ENCODE measurements at regions not wholly inside any gene's neighbourhood (a gene's known extent, or its start where the extent isn't known, plus 50 kb on each side); places are given as distances from the start of the nearest gene placed in this dataset.

DNA sequence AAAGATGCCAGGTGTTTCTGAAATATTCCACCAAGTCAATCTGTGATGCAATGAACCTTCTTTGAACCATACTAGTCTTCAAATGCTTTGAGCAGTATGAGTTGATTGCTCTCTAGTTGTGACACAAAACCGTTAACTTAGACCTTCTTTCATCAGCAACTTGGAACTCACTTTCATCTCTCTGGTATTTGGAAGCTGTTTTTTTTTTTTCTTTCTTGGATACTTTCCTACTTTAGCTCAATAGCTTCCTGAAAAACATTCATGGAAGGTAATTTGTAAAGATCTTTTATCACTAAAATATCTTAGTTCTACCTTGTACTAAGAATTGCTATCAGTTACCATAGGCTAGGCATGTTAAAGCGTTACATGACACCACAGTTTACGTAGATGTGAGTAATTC is 1071.9 kb upstream of the CHAC2 start:
- TF ChIP-seq, protein P1, sequence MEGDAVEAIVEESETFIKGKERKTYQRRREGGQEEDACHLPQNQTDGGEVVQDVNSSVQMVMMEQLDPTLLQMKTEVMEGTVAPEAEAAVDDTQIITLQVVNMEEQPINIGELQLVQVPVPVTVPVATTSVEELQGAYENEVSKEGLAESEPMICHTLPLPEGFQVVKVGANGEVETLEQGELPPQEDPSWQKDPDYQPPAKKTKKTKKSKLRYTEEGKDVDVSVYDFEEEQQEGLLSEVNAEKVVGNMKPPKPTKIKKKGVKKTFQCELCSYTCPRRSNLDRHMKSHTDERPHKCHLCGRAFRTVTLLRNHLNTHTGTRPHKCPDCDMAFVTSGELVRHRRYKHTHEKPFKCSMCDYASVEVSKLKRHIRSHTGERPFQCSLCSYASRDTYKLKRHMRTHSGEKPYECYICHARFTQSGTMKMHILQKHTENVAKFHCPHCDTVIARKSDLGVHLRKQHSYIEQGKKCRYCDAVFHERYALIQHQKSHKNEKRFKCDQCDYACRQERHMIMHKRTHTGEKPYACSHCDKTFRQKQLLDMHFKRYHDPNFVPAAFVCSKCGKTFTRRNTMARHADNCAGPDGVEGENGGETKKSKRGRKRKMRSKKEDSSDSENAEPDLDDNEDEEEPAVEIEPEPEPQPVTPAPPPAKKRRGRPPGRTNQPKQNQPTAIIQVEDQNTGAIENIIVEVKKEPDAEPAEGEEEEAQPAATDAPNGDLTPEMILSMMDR (IDR thresholded peaks at IDR 0.05; ENCODE audit: low read depth, low read length), result no peak
- DNase-seq, result no peak
- H3K36me3 ChIP-seq, result no peaks in the 10 kb centered on the region
- H3K9me3 ChIP-seq, result no peaks in the 10 kb centered on the region
- no peaks in the 10 kb centered on the region for H3K27me3 ChIP-seq
- H3K4me3 ChIP-seq (ENCODE audit: low read depth, low read length), result no peak overlapping the region
- H3K4me1 ChIP-seq, result no peaks in the 10 kb centered on the region

DNA sequence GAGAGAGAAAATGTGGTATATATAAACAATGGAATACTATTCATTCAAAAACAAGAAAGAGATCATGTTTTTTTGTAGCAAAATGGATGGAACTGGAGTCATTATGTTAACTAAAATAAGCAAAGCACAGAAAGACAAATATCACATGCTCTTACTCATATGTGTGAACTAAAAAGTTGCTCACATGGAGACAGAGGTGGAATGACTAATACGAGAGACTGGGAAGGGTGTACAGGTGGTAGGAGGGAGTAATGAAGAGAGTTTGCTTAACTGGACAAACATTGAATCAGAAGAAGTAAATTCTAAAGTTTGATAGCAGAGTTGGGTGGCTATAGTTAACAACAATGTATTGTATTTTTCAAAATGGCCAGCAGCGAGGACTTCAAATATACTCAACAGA is 1080.7 kb upstream of the CHAC2 start:
- DNase-seq, result no peak
- H3K9me3 ChIP-seq, result no peaks in the 10 kb centered on the region

DNA sequence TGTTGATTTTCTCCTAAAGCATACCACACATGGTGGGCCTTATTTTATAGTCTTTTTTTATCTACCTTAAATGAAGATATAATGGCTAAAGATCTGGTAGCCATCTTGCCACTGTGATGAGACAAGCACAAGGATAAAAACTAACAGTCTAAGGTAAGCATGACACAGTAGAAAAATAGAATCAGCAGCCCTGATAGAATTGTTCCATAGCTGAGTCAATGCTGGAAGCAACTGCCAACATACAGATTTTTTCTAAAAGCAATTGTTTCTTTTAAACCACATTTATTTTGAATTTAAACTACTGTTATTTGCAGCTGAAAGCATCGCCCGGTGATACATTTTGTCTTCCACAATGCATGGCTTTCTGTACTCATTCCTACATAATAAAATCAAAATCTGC is 1091.5 kb upstream of the CHAC2 start:
- Histone ChIP-seq H3K4me3 (ENCODE audit: low read depth, low read length) (no peak overlapping the region), H3K4me1 (no peaks in the 10 kb centered on the region), H3K36me3 (no peaks in the 10 kb centered on the region), H3K9me3 (no peaks in the 10 kb centered on the region), H3K27me3 (no peaks in the 10 kb centered on the region)
- no peak for DNase-seq
- TF ChIP-seq, protein P1 (IDR thresholded peaks at IDR 0.05; ENCODE audit: low read depth, low read length), result no peak

More for the DNA sequence above, 1080.7 kb upstream of the CHAC2 start:
- TF ChIP-seq, protein P1 (IDR thresholded peaks at IDR 0.05; ENCODE audit: low read depth, low read length), result no peak
- Histone ChIP-seq H3K36me3 (no peaks in the 10 kb centered on the region), H3K4me3 (ENCODE audit: low read depth, low read length) (no peak overlapping the region), H3K4me1 (no peaks in the 10 kb centered on the region), H3K27me3 (no peaks in the 10 kb centered on the region)

GRCh38 chr2:52668724-52669123 is 1098.9 kb upstream of the CHAC2 start:
- no peaks in the 10 kb centered on the region for H3K4me1 ChIP-seq
- TF ChIP-seq, protein P1 (IDR thresholded peaks at IDR 0.05; ENCODE audit: low read depth, low read length), result no peak
- no peak for DNase-seq
- H3K36me3 ChIP-seq, result no peaks in the 10 kb centered on the region
- H3K9me3 ChIP-seq, result no peaks in the 10 kb centered on the region
- no peaks in the 10 kb centered on the region for H3K27me3 ChIP-seq
- no peak overlapping the region for H3K4me3 ChIP-seq (ENCODE audit: low read depth, low read length)

GRCh38 chr2:52659546-52659945 is 1108.1 kb upstream of the CHAC2 start:
- Histone ChIP-seq H3K36me3 (no peaks in the 10 kb centered on the region), H3K4me3 (ENCODE audit: low read depth, low read length) (no peak overlapping the region), H3K4me1 (no peaks in the 10 kb centered on the region), H3K27me3 (no peaks in the 10 kb centered on the region), H3K9me3 (no peaks in the 10 kb centered on the region)
- TF ChIP-seq, protein P1 (IDR thresholded peaks at IDR 0.05; ENCODE audit: low read depth, low read length), result no peak
- no peak for DNase-seq

- TF ChIP-seq, protein P1 (IDR thresholded peaks at IDR 0.05; ENCODE audit: low read depth, low read length), result no peak
- H3K4me1 ChIP-seq, result no peaks in the 10 kb centered on the region
- H3K9me3 ChIP-seq, result no peaks in the 10 kb centered on the region
- no peaks in the 10 kb centered on the region for H3K36me3 ChIP-seq
- H3K27me3 ChIP-seq, result no peaks in the 10 kb centered on the region
- H3K4me3 ChIP-seq (ENCODE audit: low read depth, low read length), result no peak overlapping the region
- DNase-seq, result no peak
Measured at GRCh38 chr2:52658598-52658997, 1109.0 kb upstream of the CHAC2 start.

Data from BE2C (cell line).